ENCODE measurements at regions not wholly inside any gene's neighbourhood (a gene's known extent, or its start where the extent isn't known, plus 50 kb on each side); places are given as distances from the start of the nearest gene placed in this dataset.

GRCh38 chr5:12679731-12680130 lies 775.5 kb upstream of the CTNND2 start:
- H2BK5ac ChIP-seq (ENCODE audit: low read depth, low read length, poor library complexity), result no peak overlapping the region
- H3K4me3 ChIP-seq (ENCODE audit: low read depth, low read length), result no peak overlapping the region
- no peak overlapping the region for H3K9ac ChIP-seq (ENCODE audit: low read length)
- no peak overlapping the region for H3K23ac ChIP-seq (ENCODE audit: low read length)
- no peaks in the 10 kb centered on the region for H3K79me2 ChIP-seq (ENCODE audit: control insufficient read depth, insufficient read depth, low read length, poor library complexity)
- no peak overlapping the region for H4K12ac ChIP-seq (ENCODE audit: low read depth, low read length)
- H3K4ac ChIP-seq (ENCODE audit: low read depth, low read length), result no peak overlapping the region
- H3K27ac ChIP-seq (ENCODE audit: low read depth, low read length), result no peak overlapping the region
- no peak overlapping the region for H4K91ac ChIP-seq (ENCODE audit: low read depth, low read length)
- no peaks in the 10 kb centered on the region for H3K27me3 ChIP-seq (ENCODE audit: insufficient read depth, low read length)
- H3K14ac ChIP-seq (ENCODE audit: low read length), result no peak overlapping the region
- H3K36me3 ChIP-seq (ENCODE audit: control insufficient read depth in 1 of 2, insufficient read depth in 2 of 2, low read length in 2 of 2), result no peaks in the 10 kb centered on the region
- H3K79me1 ChIP-seq (ENCODE audit: low read length), result no peaks in the 10 kb centered on the region
- no peak overlapping the region for H2AFZ ChIP-seq (ENCODE audit: insufficient read depth, low read length, poor library complexity)
- no peak overlapping the region for H2BK120ac ChIP-seq (ENCODE audit: insufficient read depth, low read length, poor library complexity)
- H3K4me1 ChIP-seq (ENCODE audit: control insufficient read depth in 1 of 2, insufficient read depth in 2 of 2, low read length in 2 of 2), result no peaks in the 10 kb centered on the region
- no peak overlapping the region for H3K18ac ChIP-seq (ENCODE audit: low read length)
- DNase-seq, result no peak
- H2AK5ac ChIP-seq (ENCODE audit: low read length), result no peak overlapping the region
- no peak overlapping the region for H3K4me2 ChIP-seq (ENCODE audit: low read length)
- no peaks in the 10 kb centered on the region for H3K9me3 ChIP-seq (ENCODE audit: insufficient read depth, low read depth, low read length)
- no peak overlapping the region for H2BK12ac ChIP-seq (ENCODE audit: low read length)
- no peak overlapping the region for H4K8ac ChIP-seq (ENCODE audit: low read depth, low read length)

GRCh38 chr5:12675959-12676358 lies 771.7 kb upstream of the CTNND2 start:
- Histone ChIP-seq H3K9me3 (ENCODE audit: insufficient read depth, low read depth, low read length) (peaks cover 3% of the 10 kb centered on the region), H3K4me2 (ENCODE audit: low read length) (no peak overlapping the region), H2AFZ (ENCODE audit: insufficient read depth, low read length, poor library complexity) (no peak overlapping the region), H3K36me3 (ENCODE audit: control insufficient read depth in 1 of 2, insufficient read depth in 2 of 2, low read length in 2 of 2) (no peaks in the 10 kb centered on the region), H2BK5ac (ENCODE audit: low read depth, low read length, poor library complexity) (no peak overlapping the region), H3K18ac (ENCODE audit: low read length) (no peak overlapping the region), H3K9ac (ENCODE audit: low read length) (no peak overlapping the region), H3K27me3 (ENCODE audit: insufficient read depth, low read length) (no peaks in the 10 kb centered on the region), H2BK120ac (ENCODE audit: insufficient read depth, low read length, poor library complexity) (no peak overlapping the region), H3K4ac (ENCODE audit: low read depth, low read length) (no peak overlapping the region), H3K27ac (ENCODE audit: low read depth, low read length) (no peak overlapping the region), H2AK5ac (ENCODE audit: low read length) (no peak overlapping the region), H4K91ac (ENCODE audit: low read depth, low read length) (no peak overlapping the region), H3K79me2 (ENCODE audit: control insufficient read depth, insufficient read depth, low read length, poor library complexity) (no peaks in the 10 kb centered on the region), H3K79me1 (ENCODE audit: low read length) (no peaks in the 10 kb centered on the region), H3K14ac (ENCODE audit: low read length) (no peak overlapping the region), H3K4me3 (ENCODE audit: low read depth, low read length) (no peak overlapping the region), H3K23ac (ENCODE audit: low read length) (no peak overlapping the region), H2BK12ac (ENCODE audit: low read length) (no peak overlapping the region), H3K4me1 (ENCODE audit: control insufficient read depth in 1 of 2, insufficient read depth in 2 of 2, low read length in 2 of 2) (no peaks in the 10 kb centered on the region), H4K8ac (ENCODE audit: low read depth, low read length) (no peak overlapping the region), H4K12ac (ENCODE audit: low read depth, low read length) (no peak overlapping the region)
- no CpG with 5 or more reads among the region's 6 CpGs for WGBS (ENCODE audit: extremely low coverage, insufficient coverage, insufficient read length)
- no peak for DNase-seq

- Histone ChIP-seq H3K27me3 (ENCODE audit: insufficient read depth, low read length) (no peaks in the 10 kb centered on the region), H3K4me1 (ENCODE audit: control insufficient read depth in 1 of 2, insufficient read depth in 2 of 2, low read length in 2 of 2) (no peaks in the 10 kb centered on the region), H2BK120ac (ENCODE audit: insufficient read depth, low read length, poor library complexity) (no peak overlapping the region), H3K79me2 (ENCODE audit: control insufficient read depth, insufficient read depth, low read length, poor library complexity) (no peaks in the 10 kb centered on the region), H3K79me1 (ENCODE audit: low read length) (no peaks in the 10 kb centered on the region), H3K27ac (ENCODE audit: low read depth, low read length) (no peak overlapping the region), H3K4me3 (ENCODE audit: low read depth, low read length) (no peak overlapping the region), H4K8ac (ENCODE audit: low read depth, low read length) (no peak overlapping the region), H3K9ac (ENCODE audit: low read length) (no peak overlapping the region), H2AK5ac (ENCODE audit: low read length) (no peak overlapping the region), H3K23ac (ENCODE audit: low read length) (no peak overlapping the region), H3K14ac (ENCODE audit: low read length) (no peak overlapping the region), H4K91ac (ENCODE audit: low read depth, low read length) (no peak overlapping the region), H3K18ac (ENCODE audit: low read length) (no peak overlapping the region), H3K36me3 (ENCODE audit: control insufficient read depth in 1 of 2, insufficient read depth in 2 of 2, low read length in 2 of 2) (no peaks in the 10 kb centered on the region), H2AFZ (ENCODE audit: insufficient read depth, low read length, poor library complexity) (no peak overlapping the region), H3K9me3 (ENCODE audit: insufficient read depth, low read depth, low read length) (peaks cover 3% of the 10 kb centered on the region), H3K4ac (ENCODE audit: low read depth, low read length) (no peak overlapping the region), H2BK5ac (ENCODE audit: low read depth, low read length, poor library complexity) (no peak overlapping the region), H4K12ac (ENCODE audit: low read depth, low read length) (no peak overlapping the region), H2BK12ac (ENCODE audit: low read length) (no peak overlapping the region), H3K4me2 (ENCODE audit: low read length) (no peak overlapping the region)
- no CpG with 5 or more reads among the region's 3 CpGs for WGBS (ENCODE audit: extremely low coverage, insufficient coverage, insufficient read length)
- no peak for DNase-seq
Observed at GRCh38 chr5:12672141-12672540, 767.9 kb upstream of the CTNND2 start.

GRCh38 chr5:12669326-12669725 lies 765.1 kb upstream of the CTNND2 start:
- H4K12ac ChIP-seq (ENCODE audit: low read depth, low read length), result no peak overlapping the region
- no peak overlapping the region for H3K23ac ChIP-seq (ENCODE audit: low read length)
- no peak overlapping the region for H2BK120ac ChIP-seq (ENCODE audit: insufficient read depth, low read length, poor library complexity)
- H3K79me1 ChIP-seq (ENCODE audit: low read length), result no peaks in the 10 kb centered on the region
- no peak for DNase-seq
- no peaks in the 10 kb centered on the region for H3K79me2 ChIP-seq (ENCODE audit: control insufficient read depth, insufficient read depth, low read length, poor library complexity)
- H2AK5ac ChIP-seq (ENCODE audit: low read length), result no peak overlapping the region
- no peak overlapping the region for H4K8ac ChIP-seq (ENCODE audit: low read depth, low read length)
- no CpG with 5 or more reads among the region's 2 CpGs for WGBS (ENCODE audit: extremely low coverage, insufficient coverage, insufficient read length)
- H3K4me1 ChIP-seq (ENCODE audit: control insufficient read depth in 1 of 2, insufficient read depth in 2 of 2, low read length in 2 of 2), result no peaks in the 10 kb centered on the region
- H3K27me3 ChIP-seq (ENCODE audit: insufficient read depth, low read length), result no peaks in the 10 kb centered on the region
- no peak overlapping the region for H3K4ac ChIP-seq (ENCODE audit: low read depth, low read length)
- H3K4me3 ChIP-seq (ENCODE audit: low read depth, low read length), result no peak overlapping the region
- H3K9me3 ChIP-seq (ENCODE audit: insufficient read depth, low read depth, low read length), result peaks cover 1% of the 10 kb centered on the region
- no peak overlapping the region for H3K4me2 ChIP-seq (ENCODE audit: low read length)
- H3K36me3 ChIP-seq (ENCODE audit: control insufficient read depth in 1 of 2, insufficient read depth in 2 of 2, low read length in 2 of 2), result no peaks in the 10 kb centered on the region
- no peak overlapping the region for H2AFZ ChIP-seq (ENCODE audit: insufficient read depth, low read length, poor library complexity)
- H2BK12ac ChIP-seq (ENCODE audit: low read length), result no peak overlapping the region
- no peak overlapping the region for H3K27ac ChIP-seq (ENCODE audit: low read depth, low read length)
- no peak overlapping the region for H3K18ac ChIP-seq (ENCODE audit: low read length)
- H3K14ac ChIP-seq (ENCODE audit: low read length), result no peak overlapping the region
- H2BK5ac ChIP-seq (ENCODE audit: low read depth, low read length, poor library complexity), result no peak overlapping the region
- H3K9ac ChIP-seq (ENCODE audit: low read length), result no peak overlapping the region
- H4K91ac ChIP-seq (ENCODE audit: low read depth, low read length), result no peak overlapping the region

Data from trophoblast cell (in vitro differentiated cells and primary cell).